HG03095 (cell line): ENCODE measurements at regions not wholly inside any gene's neighbourhood (a gene's known extent, or its start where the extent isn't known, plus 50 kb on each side); places are given as distances from the start of the nearest gene placed in this dataset.

Experiments used
- ATAC-seq: cut with Tn5 transposase; IDR thresholded peaks from one replicate; pipeline ENCODE4 v1.9.1; 2021; ENCODE audit warnings: moderate library complexity; ENCODE audit not compliant: unreplicated experiment

DNA sequence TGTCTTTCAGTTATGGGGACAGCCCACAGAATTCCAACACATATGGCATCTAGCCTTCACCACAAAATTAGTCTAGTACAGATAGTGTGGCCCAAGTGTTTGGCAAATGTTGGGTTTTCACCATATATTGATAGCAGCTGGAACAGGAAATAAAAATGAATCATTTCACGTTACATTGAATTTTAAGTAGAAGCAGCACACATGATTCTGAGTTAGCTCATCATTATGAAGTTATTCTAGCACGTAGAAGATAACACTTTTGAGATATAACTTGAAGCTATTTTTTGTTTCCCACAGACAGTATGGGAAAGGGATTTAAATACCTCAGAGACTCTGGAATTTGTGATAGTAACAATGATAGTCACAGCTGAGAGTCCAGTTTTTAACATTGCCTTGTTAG lies 118.7 kb downstream of the FAT4 start:
- no peak for ATAC-seq

DNA sequence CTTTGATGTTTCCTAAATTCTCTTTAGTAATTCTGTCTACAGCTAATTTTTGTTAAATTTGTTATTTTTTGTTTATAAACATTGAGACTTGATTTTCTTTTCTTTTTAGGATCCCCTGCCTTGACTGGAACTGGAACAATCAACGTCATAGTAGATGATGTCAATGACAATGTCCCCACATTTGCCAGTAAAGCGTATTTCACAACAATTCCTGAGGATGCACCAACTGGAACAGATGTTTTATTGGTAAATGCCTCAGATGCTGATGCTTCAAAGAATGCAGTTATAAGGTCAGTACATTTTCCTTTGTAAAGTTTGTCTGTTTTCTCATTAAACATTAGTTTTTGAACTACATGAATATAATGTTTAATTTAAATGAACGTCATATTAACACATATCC lies 119.4 kb downstream of the FAT4 start:
- ATAC-seq: no peak

DNA sequence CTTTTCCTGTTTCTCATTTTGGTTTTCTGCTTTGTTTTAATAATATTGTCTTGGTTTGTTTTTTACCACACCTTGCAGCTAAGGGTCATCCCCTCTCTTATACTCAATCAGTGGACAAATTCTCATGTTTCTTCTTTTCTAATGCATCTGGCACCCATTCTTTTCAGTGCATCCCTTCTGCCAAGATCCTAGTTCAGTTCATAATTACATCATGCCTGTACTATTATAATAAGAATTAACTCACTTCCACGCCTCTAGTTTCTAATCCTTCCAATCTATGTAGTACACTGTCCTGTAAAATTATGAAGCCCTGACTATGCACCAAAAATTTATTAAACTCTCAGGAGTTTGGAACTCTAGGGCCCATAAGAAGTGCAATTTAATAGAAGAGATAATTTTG lies 126.1 kb downstream of the FAT4 start:
- ATAC-seq: no peak

DNA sequence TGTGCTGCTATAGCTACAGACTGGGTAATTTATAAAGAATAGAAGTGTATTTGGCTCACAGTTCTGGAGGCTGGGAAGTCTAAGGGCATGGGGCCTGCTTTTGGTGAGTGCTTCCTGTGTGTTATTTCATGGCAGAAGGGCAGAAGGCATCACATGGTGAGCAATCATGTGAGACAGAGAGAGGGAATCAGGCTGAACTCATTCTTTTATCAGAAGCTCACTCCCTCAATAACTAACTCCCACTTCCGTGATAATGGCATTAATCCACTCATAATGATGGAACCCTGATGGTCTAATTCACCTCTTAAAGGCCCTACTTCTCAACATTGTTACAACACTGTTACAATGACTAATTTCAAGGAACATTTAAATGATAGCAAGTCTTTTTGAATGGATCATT lies 129.4 kb downstream of the FAT4 start:
- no peak for ATAC-seq

GRCh38 chr4:125445525-125445924 lies 130.8 kb downstream of the FAT4 start:
- no peak for ATAC-seq

DNA sequence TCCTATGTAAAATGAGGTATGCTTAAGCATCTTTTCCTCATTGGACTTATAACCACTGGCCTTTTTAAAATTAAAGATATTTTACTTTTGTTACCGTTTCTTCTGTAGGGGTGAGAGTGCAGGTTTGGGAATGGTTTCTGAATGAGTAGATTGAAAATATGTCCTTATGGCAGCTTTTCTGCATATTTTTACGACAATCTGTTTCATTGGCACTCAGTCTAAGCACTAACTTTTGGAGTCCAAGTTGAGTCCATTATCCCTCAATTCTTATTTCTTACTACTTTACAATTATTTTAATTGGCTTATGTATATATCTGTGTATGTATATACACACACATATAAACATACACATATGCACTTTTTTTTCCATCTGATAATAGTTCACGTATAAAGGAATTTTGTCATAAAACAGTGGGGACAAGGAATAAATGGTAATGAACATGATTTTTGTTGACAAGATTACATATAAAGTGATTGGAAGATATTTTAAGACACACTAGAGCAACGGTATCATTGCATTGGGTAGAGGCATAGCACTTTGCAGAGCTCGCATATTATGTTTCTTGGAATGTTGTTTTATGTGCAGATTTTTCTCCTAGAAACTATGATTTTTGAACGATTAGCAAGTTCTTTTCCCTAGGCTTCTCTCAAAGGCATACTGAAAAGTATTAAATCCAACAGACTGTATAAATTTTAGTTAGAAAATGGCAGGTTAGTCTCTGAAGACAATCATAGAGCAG lies 133.0 kb downstream of the FAT4 start:
- no peak for ATAC-seq

- no peak for ATAC-seq
Observed at GRCh38 chr4:125456075-125456474, 141.3 kb downstream of the FAT4 start.

DNA sequence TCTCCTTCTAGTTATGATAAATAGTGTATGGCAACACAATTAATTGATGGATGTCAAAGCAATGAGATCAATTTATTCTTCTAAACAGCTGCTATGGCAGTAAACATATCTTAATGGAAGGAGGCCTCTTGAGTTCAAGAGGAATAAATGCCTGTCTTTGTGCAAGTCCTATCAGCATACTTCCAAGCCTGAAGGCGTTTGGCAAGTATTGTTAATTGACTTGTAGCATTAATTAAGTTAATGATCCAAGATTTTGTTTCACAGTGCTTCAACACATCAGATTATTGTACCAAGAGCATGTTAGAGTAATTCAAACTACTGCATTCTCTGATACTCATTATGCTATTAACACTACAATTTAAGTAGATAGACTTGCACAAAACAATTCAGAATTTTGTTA lies 144.8 kb downstream of the FAT4 start:
- ATAC-seq: no peak

- no peak for ATAC-seq
Observed at GRCh38 chr4:125461676-125462363, 147.1 kb downstream of the FAT4 start.

GRCh38 chr4:125464146-125464545 lies 149.4 kb downstream of the FAT4 start:
- no peak for ATAC-seq

GRCh38 chr4:125481334-125482045 lies 166.7 kb downstream of the FAT4 start:
- no peak for ATAC-seq

GRCh38 chr4:125482822-125483221 lies 168.1 kb downstream of the FAT4 start:
- ATAC-seq: no peak

GRCh38 chr4:125483278-125483677 lies 168.5 kb downstream of the FAT4 start:
- no peak for ATAC-seq

DNA sequence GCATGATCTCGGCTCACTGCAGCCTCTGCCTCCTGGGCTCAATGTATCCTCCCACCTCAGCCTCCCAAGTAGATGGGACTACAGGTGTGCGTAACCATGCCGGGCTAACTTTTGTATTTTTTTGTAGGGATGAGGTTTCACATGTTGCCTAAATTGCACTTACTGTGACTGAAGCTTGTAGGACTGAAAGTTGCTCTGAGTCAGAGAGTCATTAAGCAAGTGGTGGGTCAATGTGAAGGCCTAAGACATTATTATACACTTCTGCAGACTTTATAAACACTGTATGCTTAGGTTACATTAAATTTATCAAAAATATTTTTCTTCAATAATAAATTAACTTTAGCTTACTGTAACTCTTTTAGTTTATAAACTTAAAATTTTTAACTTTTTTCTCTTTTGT lies 170.2 kb downstream of the FAT4 start:
- no peak for ATAC-seq

DNA sequence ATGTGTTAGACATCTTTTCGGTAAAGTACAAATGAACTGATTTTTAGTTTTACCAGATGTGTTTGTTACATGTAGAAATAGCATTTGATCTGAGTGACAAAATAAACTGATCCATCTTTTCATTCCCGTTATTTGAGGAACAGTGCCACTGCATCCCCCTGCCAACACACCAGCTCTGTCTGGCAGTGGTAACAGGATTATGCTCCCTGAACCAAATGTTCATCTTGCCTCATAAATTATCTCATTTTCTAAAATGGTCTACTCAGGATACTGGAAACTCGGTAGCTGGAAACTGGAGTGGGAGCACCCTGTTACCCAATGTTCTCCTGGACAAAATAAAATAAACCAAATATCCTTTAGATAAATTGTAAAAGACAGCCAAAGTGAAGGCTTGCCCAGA lies 171.6 kb downstream of the FAT4 start:
- no peak for ATAC-seq

DNA sequence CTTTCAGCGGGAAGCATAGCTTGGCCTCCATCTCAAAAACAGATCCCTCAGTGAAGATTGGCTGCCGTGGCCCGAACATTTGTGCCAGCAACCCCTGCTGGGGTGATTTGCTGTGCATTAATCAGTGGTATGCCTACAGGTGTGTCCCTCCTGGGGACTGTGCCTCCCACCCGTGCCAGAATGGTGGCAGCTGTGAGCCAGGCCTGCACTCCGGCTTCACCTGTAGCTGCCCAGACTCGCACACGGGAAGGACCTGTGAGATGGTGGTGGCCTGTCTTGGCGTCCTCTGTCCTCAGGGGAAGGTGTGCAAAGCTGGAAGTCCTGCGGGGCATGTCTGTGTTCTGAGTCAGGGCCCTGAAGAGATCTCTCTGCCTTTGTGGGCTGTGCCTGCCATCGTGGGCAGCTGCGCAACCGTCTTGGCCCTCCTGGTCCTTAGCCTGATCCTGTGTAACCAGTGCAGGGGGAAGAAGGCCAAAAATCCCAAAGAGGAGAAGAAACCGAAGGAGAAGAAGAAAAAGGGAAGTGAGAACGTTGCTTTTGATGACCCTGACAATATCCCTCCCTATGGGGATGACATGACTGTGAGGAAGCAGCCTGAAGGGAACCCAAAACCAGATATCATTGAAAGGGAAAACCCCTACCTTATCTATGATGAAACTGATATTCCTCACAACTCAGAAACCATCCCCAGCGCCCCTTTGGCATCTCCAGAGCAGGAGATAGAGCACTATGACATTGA lies 175.4 kb downstream of the FAT4 start:
- ATAC-seq: no peak

DNA sequence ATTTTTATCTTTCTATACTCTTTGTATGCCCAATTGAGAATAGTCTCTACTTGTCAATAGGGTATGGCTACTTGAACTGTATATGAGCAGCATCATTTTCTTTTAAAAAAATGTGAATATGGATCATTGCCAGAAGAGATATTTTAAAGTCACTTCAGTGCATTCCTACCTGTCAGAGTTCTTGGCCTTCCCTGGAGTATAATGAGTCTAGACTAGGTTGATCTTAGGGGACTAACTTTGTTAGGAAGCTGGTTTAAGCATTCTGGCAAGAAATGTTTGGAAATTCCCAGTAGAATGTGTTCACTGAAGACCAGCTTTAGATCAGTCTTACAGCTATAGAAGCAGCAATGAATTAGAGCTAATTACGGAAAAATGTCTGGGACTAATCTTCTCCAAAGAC lies 178.2 kb downstream of the FAT4 start:
- ATAC-seq: no peak

DNA sequence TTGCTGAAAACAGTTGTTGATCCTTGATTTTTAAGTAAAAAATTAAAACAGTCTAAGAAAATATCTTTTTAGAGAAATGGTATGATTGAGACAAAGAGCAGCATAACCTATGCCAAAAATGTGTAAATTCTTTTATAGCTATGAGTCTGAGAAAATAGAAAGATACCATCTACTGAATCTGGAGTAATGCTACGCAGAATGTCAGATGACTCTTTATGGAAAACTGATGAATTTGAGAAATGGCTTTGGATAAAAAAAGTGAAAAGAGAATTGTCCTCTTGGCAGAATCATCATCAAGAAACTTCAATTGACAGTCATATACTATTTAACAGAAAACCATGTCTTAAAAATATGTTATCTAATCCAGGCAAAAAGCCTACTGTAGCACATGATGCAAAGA lies 183.1 kb downstream of the FAT4 start:
- ATAC-seq: no peak

- no peak for ATAC-seq
Observed at GRCh38 chr4:125498981-125499380, 184.2 kb downstream of the FAT4 start.

GRCh38 chr4:125501090-125501489 lies 186.3 kb downstream of the FAT4 start:
- ATAC-seq: no peak

GRCh38 chr4:125501568-125501967 lies 186.8 kb downstream of the FAT4 start:
- ATAC-seq: no peak
